Keratinocyte (primary cell): ENCODE measurements at regions not wholly inside any gene's neighbourhood (a gene's known extent, or its start where the extent isn't known, plus 50 kb on each side); places are given as distances from the start of the nearest gene placed in this dataset.
"Not testable (repeated sequence)": the region's sequence is repeated elsewhere in the genome, so short reads cannot be mapped to it uniquely, and the experiment has no call there.

ENCODE experiments used
- DNase-seq: peaks from one replicate; pipeline ENCODE4 v3.0.0-alpha.2; 2011; ENCODE audit warnings: low read depth, missing footprints, low spot score
- FAIRE-seq: peaks from 2 replicates; lab custom pipeline; 2011; peaks lifted over from hg19 to GRCh38; lab: Jason Lieb, UNC
- H2AFZ ChIP-seq: 2 replicates; pipeline ENCODE4 v1.6.0; 2012; ENCODE audit warnings: low read length, control low read depth, inconsistent platforms; ENCODE audit not compliant: control insufficient read depth
- H3K27ac ChIP-seq: 2 replicates; pipeline ENCODE4 v1.5.1; 2011; ENCODE audit warnings: low read length; ENCODE audit not compliant: control insufficient read depth, insufficient read depth
- H3K27me3 ChIP-seq: 3 replicates; pipeline ENCODE4 v1.6.0; 2011; ENCODE audit warnings: low read length; ENCODE audit not compliant: control insufficient read depth, insufficient read depth; ENCODE audit errors: extremely low read depth
- H3K36me3 ChIP-seq, 2 experiments: 2 replicates in 1 of 2; 3 replicates in 1 of 2; pipeline ENCODE4 v1.5.1; 2011; ENCODE audit warnings: low read length in 2 of 2, mild to moderate bottlenecking in 1 of 2; ENCODE audit not compliant: control insufficient read depth in 2 of 2, insufficient read depth in 2 of 2; ENCODE audit errors: extremely low read depth in 1 of 2
- H3K4me1 ChIP-seq: 3 replicates; pipeline ENCODE4 v1.5.1; 2011; ENCODE audit warnings: low read length; ENCODE audit not compliant: control insufficient read depth, insufficient read depth; ENCODE audit errors: extremely low read depth
- H3K4me2 ChIP-seq: 3 replicates; pipeline ENCODE4 v1.6.0; 2011; ENCODE audit warnings: low read depth, low read length; ENCODE audit not compliant: control insufficient read depth, insufficient read depth; ENCODE audit errors: extremely low read depth
- H3K4me3 ChIP-seq, 3 experiments: fragments of 200-600 bp in 1 of 3; sonication (generic) in 1 of 3; 2 replicates in 2 of 3; 3 replicates in 1 of 3; pipeline ENCODE4 v1.5.1; 2011 to 2016; ENCODE audit warnings: low read length in 3 of 3, mild to moderate bottlenecking in 3 of 3, control low read depth in 2 of 3, inconsistent platforms in 1 of 3, low read depth in 1 of 3, mixed read lengths in 1 of 3, mixed run types in 1 of 3, moderate library complexity in 1 of 3; ENCODE audit not compliant: control insufficient read depth in 2 of 3, insufficient read depth in 2 of 3; ENCODE audit errors: extremely low read depth in 1 of 3
- H3K79me2 ChIP-seq: 2 replicates; pipeline ENCODE4 v1.6.0; 2012; ENCODE audit warnings: low read length; ENCODE audit not compliant: control insufficient read depth, insufficient read depth
- H3K9ac ChIP-seq: 3 replicates; pipeline ENCODE4 v1.6.0; 2011; ENCODE audit warnings: low read length; ENCODE audit not compliant: control insufficient read depth, insufficient read depth; ENCODE audit errors: extremely low read depth
- H3K9me1 ChIP-seq: 3 replicates; pipeline ENCODE4 v1.6.0; 2011; ENCODE audit warnings: low read length; ENCODE audit not compliant: control insufficient read depth, insufficient read depth; ENCODE audit errors: extremely low read depth
- H3K9me3 ChIP-seq: 2 replicates; pipeline ENCODE4 v1.5.1; 2012; ENCODE audit warnings: low read depth, low read length; ENCODE audit not compliant: control insufficient read depth
- H4K20me1 ChIP-seq: 3 replicates; pipeline ENCODE4 v1.6.0; 2011; ENCODE audit warnings: low read length; ENCODE audit not compliant: control insufficient read depth, insufficient read depth; ENCODE audit errors: extremely low read depth
- CTCF ChIP-seq, 3 experiments: IDR thresholded peaks in 1 of 3; conservative IDR thresholded peaks in 1 of 3; optimal IDR thresholded peaks in 1 of 3; 2 replicates in 2 of 3; 3 replicates in 1 of 3; pipeline versions ENCODE3 to v1.5.1; 2011; ENCODE audit warnings: low read length in 3 of 3, mild to moderate bottlenecking in 3 of 3, moderate library complexity in 2 of 3, control low read depth in 1 of 3, inconsistent platforms in 1 of 3; ENCODE audit not compliant: insufficient read depth in 2 of 3; ENCODE audit errors: extremely low read depth in 1 of 3
- EZH2 ChIP-seq: IDR thresholded peaks from one replicate; pipeline ENCODE4 v1.6.1; 2012; ENCODE audit warnings: inconsistent platforms, mild to moderate bottlenecking, low read length, moderate library complexity
- dilution Hi-C: fragments of 300-500 bp; cut with MboI; formaldehyde crosslinking; loops from one replicate; pipeline ENCODE4 v1.7.0; 2020; ENCODE audit warnings: low sequenced_read_pairs; ENCODE audit not compliant: extremely low pct_ligation_motif_present

GRCh38 chr1:68777851-68778250, 281.0 kb upstream of the DEPDC1 start:
- Histone ChIP-seq H2AFZ (no peak overlapping the region), H3K9ac (no peak overlapping the region), H3K79me2 (no peaks in the 10 kb centered on the region), H3K4me2 (no peak overlapping the region), H3K27me3 (no peaks in the 10 kb centered on the region), H3K27ac (no peak overlapping the region), H3K4me1 (no peaks in the 10 kb centered on the region), H3K36me3 (no peaks in the 10 kb centered on the region), H3K4me3 (no peak overlapping the region), H3K9me1 (no peaks in the 10 kb centered on the region), H4K20me1 (no peaks in the 10 kb centered on the region), H3K9me3 (no peaks in the 10 kb centered on the region)
- no peak for FAIRE-seq
- TF ChIP-seq EZH2, result no peak
- no peak for TF ChIP-seq CTCF (optimal IDR thresholded peaks at IDR 0.05 in 1 of 3, IDR thresholded peaks at IDR 0.05 in 1 of 3, conservative IDR thresholded peaks at IDR 0.05 in 1 of 3; ENCODE audit: extremely low read depth in 1 of 3, insufficient read depth in 2 of 3, low read length in 3 of 3)
- dilution Hi-C loops, result no loop called here
- no peak for DNase-seq

GRCh38 chr1:68779841-68780240, 283.0 kb upstream of the DEPDC1 start:
- H3K36me3 ChIP-seq, H3K4me1 ChIP-seq, H3K9me3 ChIP-seq, H3K27me3 ChIP-seq, H2AFZ ChIP-seq, H3K9me1 ChIP-seq, H4K20me1 ChIP-seq, dilution Hi-C loops, DNase-seq, H3K27ac ChIP-seq, FAIRE-seq, H3K9ac ChIP-seq, H3K4me3 ChIP-seq, H3K79me2 ChIP-seq, H3K4me2 ChIP-seq: not testable (repeated sequence)

- dilution Hi-C loops, result no loop called here
- Histone ChIP-seq H3K4me2 (no peak overlapping the region), H3K9me1 (no peaks in the 10 kb centered on the region), H3K9me3 (no peaks in the 10 kb centered on the region), H3K27me3 (no peaks in the 10 kb centered on the region), H3K27ac (no peak overlapping the region), H2AFZ (no peak overlapping the region), H3K36me3 (no peaks in the 10 kb centered on the region), H3K4me3 (no peak overlapping the region), H3K79me2 (no peaks in the 10 kb centered on the region), H4K20me1 (no peaks in the 10 kb centered on the region), H3K9ac (no peak overlapping the region), H3K4me1 (no peaks in the 10 kb centered on the region)
- TF ChIP-seq EZH2 (no peak), CTCF (optimal IDR thresholded peaks at IDR 0.05 in 1 of 3, IDR thresholded peaks at IDR 0.05 in 1 of 3, conservative IDR thresholded peaks at IDR 0.05 in 1 of 3; ENCODE audit: extremely low read depth in 1 of 3, insufficient read depth in 2 of 3, low read length in 3 of 3) (no peak)
- FAIRE-seq (no peak), DNase-seq (no peak)
Measured at GRCh38 chr1:68780919-68781318, 284.0 kb upstream of the DEPDC1 start.
